ENCODE measurements at regions not wholly inside any gene's neighbourhood (a gene's known extent, or its start where the extent isn't known, plus 50 kb on each side); places are given as distances from the start of the nearest gene placed in this dataset.
"Not testable (repeated sequence)": the region's sequence is repeated elsewhere in the genome, so short reads cannot be mapped to it uniquely, and the experiment has no call there.

GRCh38 chr7:145812218-145812617 lies 304.4 kb upstream of the CNTNAP2 start:
- no peaks in the 10 kb centered on the region for H3K36me3 ChIP-seq (ENCODE audit: insufficient read depth, low read length)
- TF ChIP-seq REST (IDR thresholded peaks at IDR 0.05; ENCODE audit: borderline replicate concordance), result no peak
- TF ChIP-seq CTCF (IDR thresholded peaks at IDR 0.05; ENCODE audit: poor library complexity, severe bottlenecking), result no peak
- no peak for TF ChIP-seq MXI1 (conservative IDR thresholded peaks at IDR 0.05; ENCODE audit: poor library complexity, severe bottlenecking)
- no peak for TF ChIP-seq EP300 (conservative IDR thresholded peaks at IDR 0.05; ENCODE audit: poor library complexity, severe bottlenecking)
- no peak for TF ChIP-seq POLR2AphosphoS5 (IDR thresholded peaks at IDR 0.05)
- no peak for TF ChIP-seq TAF1 (IDR thresholded peaks at IDR 0.05; ENCODE audit: low read depth)
- no peak for TF ChIP-seq EZH2 (IDR thresholded peaks at IDR 0.05; ENCODE audit: borderline replicate concordance, insufficient read depth, low read length, poor library complexity, severe bottlenecking)
- no peak for TF ChIP-seq RAD21 (conservative IDR thresholded peaks at IDR 0.05)
- TF ChIP-seq SMC3 (conservative IDR thresholded peaks at IDR 0.05; ENCODE audit: poor library complexity), result no peak
- H3K27ac ChIP-seq (ENCODE audit: low read length), result no peak overlapping the region
- H2AFZ ChIP-seq (ENCODE audit: low read depth, low read length), result no peak overlapping the region
- no peaks in the 10 kb centered on the region for H3K79me2 ChIP-seq (replicated peaks; ENCODE audit: insufficient read depth, low read length)
- no peak overlapping the region for H3K4me2 ChIP-seq (ENCODE audit: low read length)
- H3K9ac ChIP-seq (ENCODE audit: low read length), result no peak overlapping the region
- no peaks in the 10 kb centered on the region for H3K9me3 ChIP-seq (ENCODE audit: low read length)
- H3K4me3 ChIP-seq (ENCODE audit: low read length), result no peak overlapping the region
- H4K20me1 ChIP-seq (ENCODE audit: insufficient read depth), result no peaks in the 10 kb centered on the region
- H3F3A ChIP-seq (ENCODE audit: insufficient read depth, low read length, poor library complexity, severe bottlenecking), result no peaks in the 10 kb centered on the region
- H3K27me3 ChIP-seq (ENCODE audit: insufficient read depth, low read depth, low read length), result no peaks in the 10 kb centered on the region
- H3K9me2 ChIP-seq (ENCODE audit: insufficient read depth, low read length), result no peaks in the 10 kb centered on the region

GRCh38 chr7:145805496-145805895 lies 311.1 kb upstream of the CNTNAP2 start:
- not testable (repeated sequence) for H3K36me3 ChIP-seq (ENCODE audit: insufficient read depth, low read length); H3K4me3 ChIP-seq (ENCODE audit: low read length); H3K9me3 ChIP-seq (ENCODE audit: low read length); H3K79me2 ChIP-seq (replicated peaks; ENCODE audit: insufficient read depth, low read length); H3F3A ChIP-seq (ENCODE audit: insufficient read depth, low read length, poor library complexity, severe bottlenecking); H3K27me3 ChIP-seq (ENCODE audit: insufficient read depth, low read depth, low read length); H3K4me2 ChIP-seq (ENCODE audit: low read length); H2AFZ ChIP-seq (ENCODE audit: low read depth, low read length); H3K9me2 ChIP-seq (ENCODE audit: insufficient read depth, low read length); H3K9ac ChIP-seq (ENCODE audit: low read length); H3K27ac ChIP-seq (ENCODE audit: low read length); H4K20me1 ChIP-seq (ENCODE audit: insufficient read depth)

- TF ChIP-seq EZH2 (IDR thresholded peaks at IDR 0.05; ENCODE audit: borderline replicate concordance, insufficient read depth, low read length, poor library complexity, severe bottlenecking), result no peak
- Histone ChIP-seq H3K4me2 (ENCODE audit: low read length) (no peak overlapping the region), H2AFZ (ENCODE audit: low read depth, low read length) (no peak overlapping the region), H3K9me3 (ENCODE audit: low read length) (no peaks in the 10 kb centered on the region), H3K36me3 (ENCODE audit: insufficient read depth, low read length) (no peaks in the 10 kb centered on the region), H3K27ac (ENCODE audit: low read length) (no peak overlapping the region), H4K20me1 (ENCODE audit: insufficient read depth) (no peaks in the 10 kb centered on the region), H3K27me3 (ENCODE audit: insufficient read depth, low read depth, low read length) (no peaks in the 10 kb centered on the region), H3F3A (ENCODE audit: insufficient read depth, low read length, poor library complexity, severe bottlenecking) (no peaks in the 10 kb centered on the region), H3K4me3 (ENCODE audit: low read length) (no peak overlapping the region), H3K79me2 (replicated peaks; ENCODE audit: insufficient read depth, low read length) (no peaks in the 10 kb centered on the region), H3K9me2 (ENCODE audit: insufficient read depth, low read length) (no peaks in the 10 kb centered on the region), H3K9ac (ENCODE audit: low read length) (no peak overlapping the region)
Measured at GRCh38 chr7:145797507-145797906, 319.1 kb upstream of the CNTNAP2 start.

Measured in neural cell (in vitro differentiated cells).